GM21381 (cell line): ENCODE measurements at regions not wholly inside any gene's neighbourhood (a gene's known extent, or its start where the extent isn't known, plus 50 kb on each side); places are given as distances from the start of the nearest gene placed in this dataset.

Experiments
- ATAC-seq: cut with Tn5 transposase; IDR thresholded peaks from one replicate; pipeline ENCODE4 v1.9.1; 2021; ENCODE audit warnings: mild to moderate bottlenecking, moderate library complexity; ENCODE audit not compliant: unreplicated experiment

GRCh38 chr7:10085231-10085630 lies 888.4 kb upstream of the PHF14 start:
- ATAC-seq, result no peak

GRCh38 chr7:10100572-10100971 lies 873.1 kb upstream of the PHF14 start:
- no peak for ATAC-seq

- ATAC-seq, result no peak
Observed at GRCh38 chr7:10101351-10101750, 872.3 kb upstream of the PHF14 start.

GRCh38 chr7:10104292-10104691 lies 869.4 kb upstream of the PHF14 start:
- no peak for ATAC-seq

GRCh38 chr7:10106609-10107008 lies 867.1 kb upstream of the PHF14 start:
- ATAC-seq, result no peak

- ATAC-seq, result no peak
Observed at GRCh38 chr7:10116511-10116910, 857.2 kb upstream of the PHF14 start.

GRCh38 chr7:10117815-10118214 lies 855.9 kb upstream of the PHF14 start:
- no peak for ATAC-seq

- ATAC-seq, result no peak
Observed at GRCh38 chr7:10120936-10121335, 852.7 kb upstream of the PHF14 start.

- ATAC-seq, result no peak
Observed at GRCh38 chr7:10121631-10122030, 852.0 kb upstream of the PHF14 start.

GRCh38 chr7:10122551-10123100 lies 851.0 kb upstream of the PHF14 start:
- ATAC-seq, result no peak

- ATAC-seq, result no peak
Observed at GRCh38 chr7:10128748-10129147, 844.9 kb upstream of the PHF14 start.

- ATAC-seq, result no peak
Observed at GRCh38 chr7:10138087-10138854, 835.4 kb upstream of the PHF14 start.

GRCh38 chr7:10146271-10146670 lies 827.4 kb upstream of the PHF14 start:
- no peak for ATAC-seq

GRCh38 chr7:10156972-10157371 lies 816.7 kb upstream of the PHF14 start:
- ATAC-seq, result no peak

- ATAC-seq, result no peak
Observed at GRCh38 chr7:10181996-10182395, 791.7 kb upstream of the PHF14 start.

GRCh38 chr7:10192074-10192473 lies 781.6 kb upstream of the PHF14 start:
- ATAC-seq, result no peak

- no peak for ATAC-seq
Observed at GRCh38 chr7:10205696-10206095, 768.0 kb upstream of the PHF14 start.

- ATAC-seq, result no peak
Observed at GRCh38 chr7:10210000-10210399, 763.7 kb upstream of the PHF14 start.

- no peak for ATAC-seq
Observed at GRCh38 chr7:10211016-10211415, 762.7 kb upstream of the PHF14 start.

- ATAC-seq, result no peak
Observed at GRCh38 chr7:10211861-10212260, 761.8 kb upstream of the PHF14 start.

GRCh38 chr7:10212649-10213048 lies 761.0 kb upstream of the PHF14 start:
- no peak for ATAC-seq

GRCh38 chr7:10216462-10216861 lies 757.2 kb upstream of the PHF14 start:
- no peak for ATAC-seq

- no peak for ATAC-seq
Observed at GRCh38 chr7:10221084-10221483, 752.6 kb upstream of the PHF14 start.
